ENCODE measurements at regions not wholly inside any gene's neighbourhood (a gene's known extent, or its start where the extent isn't known, plus 50 kb on each side); places are given as distances from the start of the nearest gene placed in this dataset.
"Not testable (repeated sequence)": the region's sequence is repeated elsewhere in the genome, so short reads cannot be mapped to it uniquely, and the experiment has no call there.

- DNase-seq (ENCODE audit: low spot score), result no peak
These were observed 1098.6 kb downstream of the TAF11L14 start for GRCh38 chr5:18732556-18733479.

- no peak for DNase-seq (ENCODE audit: low spot score)
These were observed 1101.8 kb downstream of the TAF11L14 start for GRCh38 chr5:18736051-18736398.

GRCh38 chr5:18736736-18737135 is 1102.5 kb downstream of the TAF11L14 start:
- DNase-seq (ENCODE audit: low spot score), result not testable (repeated sequence)

GRCh38 chr5:18740301-18740700 is 1106.0 kb downstream of the TAF11L14 start:
- no peak for DNase-seq (ENCODE audit: low spot score)

GRCh38 chr5:18742830-18743229 is 1108.6 kb downstream of the TAF11L14 start:
- no peak for DNase-seq (ENCODE audit: low spot score)

GRCh38 chr5:18744441-18744840 is 1110.2 kb downstream of the TAF11L14 start:
- DNase-seq (ENCODE audit: low spot score), result peak; percentile 19

GRCh38 chr5:18745042-18745987 is 1111.1 kb downstream of the TAF11L14 start:
- peak; percentile 56 for DNase-seq (ENCODE audit: low spot score)

GRCh38 chr5:18745988-18746615 is 1111.8 kb downstream of the TAF11L14 start:
- DNase-seq (ENCODE audit: low spot score), result peak; percentile 74

GRCh38 chr5:18749763-18750162 is 1115.5 kb downstream of the TAF11L14 start:
- peak; percentile 9 for DNase-seq (ENCODE audit: low spot score)

- no peak for DNase-seq (ENCODE audit: low spot score)
These were observed 1118.1 kb downstream of the TAF11L14 start for GRCh38 chr5:18752317-18752716.

GRCh38 chr5:18754201-18754600 is 1119.9 kb downstream of the TAF11L14 start:
- DNase-seq (ENCODE audit: low spot score), result no peak

GRCh38 chr5:18761801-18762200 is 1127.5 kb downstream of the TAF11L14 start:
- no peak for DNase-seq (ENCODE audit: low spot score)

GRCh38 chr5:18764161-18764560 is 1129.9 kb downstream of the TAF11L14 start:
- no peak for DNase-seq (ENCODE audit: low spot score)

- no peak for DNase-seq (ENCODE audit: low spot score)
These were observed 1131.0 kb downstream of the TAF11L14 start for GRCh38 chr5:18765304-18765703.

GRCh38 chr5:18771097-18771610 is 1136.9 kb downstream of the TAF11L14 start:
- DNase-seq (ENCODE audit: low spot score), result no peak

- DNase-seq (ENCODE audit: low spot score), result peak; percentile 7
These were observed 1138.2 kb downstream of the TAF11L14 start for GRCh38 chr5:18772475-18772874.

GRCh38 chr5:18778225-18778624 is 1144.0 kb downstream of the TAF11L14 start:
- DNase-seq (ENCODE audit: low spot score), result no peak

GRCh38 chr5:18789218-18789998 is 1155.1 kb downstream of the TAF11L14 start:
- DNase-seq (ENCODE audit: low spot score), result no peak

- DNase-seq (ENCODE audit: low spot score), result no peak
These were observed 1157.9 kb downstream of the TAF11L14 start for GRCh38 chr5:18792145-18792544.

GRCh38 chr5:18797222-18797621 is 1163.0 kb downstream of the TAF11L14 start:
- no peak for DNase-seq (ENCODE audit: low spot score)

- no peak for DNase-seq (ENCODE audit: low spot score)
These were observed 1163.8 kb downstream of the TAF11L14 start for GRCh38 chr5:18798058-18798457.

All from CD4-positive, alpha-beta T cell treated with Interleukin-15 for 4 hours (primary cell).